ENCODE measurements at regions not wholly inside any gene's neighbourhood (a gene's known extent, or its start where the extent isn't known, plus 50 kb on each side); places are given as distances from the start of the nearest gene placed in this dataset.

DNA sequence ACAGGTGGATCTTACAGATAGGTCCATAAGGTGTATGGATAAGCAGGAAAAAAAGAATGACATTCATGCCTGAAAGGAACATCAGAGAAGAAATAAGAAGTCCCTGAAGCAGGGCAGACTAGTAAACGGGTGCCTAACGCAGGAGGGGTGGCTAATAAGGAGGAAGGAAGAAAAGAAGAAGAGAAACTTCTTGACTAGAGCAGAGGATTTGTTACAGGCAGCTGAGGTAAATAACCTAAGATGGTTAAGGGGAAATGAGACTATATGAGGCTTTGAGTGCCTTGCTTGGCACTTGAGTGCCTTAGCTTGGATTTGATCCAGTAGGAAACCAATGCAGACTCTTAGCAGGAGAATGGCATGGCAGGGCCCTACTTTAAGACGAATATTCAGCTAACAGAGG is 313.5 kb upstream of the PDE4D start:
- 0% methylated on average over 2 of the region's 3 CpGs for WGBS (ENCODE audit: insufficient coverage)
- Histone ChIP-seq H3K36me3 (replicated peaks in 1 of 2; ENCODE audit: control extremely low read depth in 1 of 2, control insufficient read depth in 1 of 2, extremely low read depth in 1 of 2, insufficient read depth in 2 of 2, low read length in 1 of 2) (no peaks in the 10 kb centered on the region), H3K79me2 (ENCODE audit: control insufficient read depth, insufficient read depth, low read length) (no peaks in the 10 kb centered on the region), H3K4me3 (ENCODE audit: control extremely low read depth in 1 of 5, extremely low read depth in 1 of 5, insufficient read depth in 1 of 5, low read depth in 2 of 5, low read length in 4 of 5) (no peak overlapping the region), H3K4me2 (replicated peaks; ENCODE audit: low read depth, low read length, poor library complexity, severe bottlenecking) (no peak overlapping the region), H2AFZ (ENCODE audit: insufficient read depth, low read depth, low read length, poor library complexity, severe bottlenecking) (no peak overlapping the region), H3K9me3 (ENCODE audit: control extremely low read depth in 1 of 3, control insufficient read depth in 2 of 3, insufficient read depth in 1 of 3, low read length in 2 of 3) (peaks cover 0 to 3% (median 0%) of the 10 kb centered on the region in 3 donors), H3K27ac (ENCODE audit: low read length in 2 of 2) (peak overlapping the region in 1 of 2 donors; percentile 12), H3K27me3 (replicated peaks in 1 of 4; ENCODE audit: control extremely low read depth in 1 of 4, control insufficient read depth in 3 of 4, insufficient read depth in 4 of 4, low read length in 3 of 4) (no peaks in the 10 kb centered on the region), H4K20me1 (ENCODE audit: control insufficient read depth, insufficient read depth, low read length, poor library complexity, severe bottlenecking) (no peaks in the 10 kb centered on the region), H3K4me1 (ENCODE audit: control insufficient read depth in 2 of 2, insufficient read depth in 2 of 2, low read length in 2 of 2) (peaks cover 14 to 25% of the 10 kb centered on the region in 2 donors), H3K9ac (ENCODE audit: low read length) (no peak overlapping the region)
- TF ChIP-seq, protein P1, sequence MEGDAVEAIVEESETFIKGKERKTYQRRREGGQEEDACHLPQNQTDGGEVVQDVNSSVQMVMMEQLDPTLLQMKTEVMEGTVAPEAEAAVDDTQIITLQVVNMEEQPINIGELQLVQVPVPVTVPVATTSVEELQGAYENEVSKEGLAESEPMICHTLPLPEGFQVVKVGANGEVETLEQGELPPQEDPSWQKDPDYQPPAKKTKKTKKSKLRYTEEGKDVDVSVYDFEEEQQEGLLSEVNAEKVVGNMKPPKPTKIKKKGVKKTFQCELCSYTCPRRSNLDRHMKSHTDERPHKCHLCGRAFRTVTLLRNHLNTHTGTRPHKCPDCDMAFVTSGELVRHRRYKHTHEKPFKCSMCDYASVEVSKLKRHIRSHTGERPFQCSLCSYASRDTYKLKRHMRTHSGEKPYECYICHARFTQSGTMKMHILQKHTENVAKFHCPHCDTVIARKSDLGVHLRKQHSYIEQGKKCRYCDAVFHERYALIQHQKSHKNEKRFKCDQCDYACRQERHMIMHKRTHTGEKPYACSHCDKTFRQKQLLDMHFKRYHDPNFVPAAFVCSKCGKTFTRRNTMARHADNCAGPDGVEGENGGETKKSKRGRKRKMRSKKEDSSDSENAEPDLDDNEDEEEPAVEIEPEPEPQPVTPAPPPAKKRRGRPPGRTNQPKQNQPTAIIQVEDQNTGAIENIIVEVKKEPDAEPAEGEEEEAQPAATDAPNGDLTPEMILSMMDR (IDR thresholded peaks at IDR 0.05), result no peak
- no peak for TF ChIP-seq EZH2 (IDR thresholded peaks at IDR 0.05; ENCODE audit: borderline replicate concordance, insufficient read depth, low read depth, low read length, poor library complexity, severe bottlenecking)
- Mint-ChIP-seq H3K9me3 (ENCODE audit: insufficient read depth) (no peaks in the 10 kb centered on the region), H3K27me3 (no peaks in the 10 kb centered on the region), H3K27ac (peak overlapping the region; percentile 38), H3K4me1 (peaks cover 27% of the 10 kb centered on the region), H3K4me3 (no peak overlapping the region)
- intact Hi-C loops (cut with micrococcal nuclease), result no loop called here
- ATAC-seq (ENCODE audit: low read depth) (peak; percentile 95), DNase-seq (peak; percentile 75)
- CTCF ChIA-PET, result no interaction called here
- POLR2A ChIA-PET, result no interaction called here

GRCh38 chr5:60206234-60206633 is 312.7 kb upstream of the PDE4D start:
- ChIA-PET POLR2A (no interaction called here), CTCF (no interaction called here)
- WGBS (ENCODE audit: insufficient coverage), result no CpG with 5 or more reads among the region's 1 CpG
- H3K27ac Mint-ChIP-seq, result no peak overlapping the region
- Histone ChIP-seq H2AFZ (ENCODE audit: insufficient read depth, low read depth, low read length, poor library complexity, severe bottlenecking) (no peak overlapping the region), H3K27me3 (replicated peaks in 1 of 4; ENCODE audit: control extremely low read depth in 1 of 4, control insufficient read depth in 3 of 4, insufficient read depth in 4 of 4, low read length in 3 of 4) (no peaks in the 10 kb centered on the region), H3K79me2 (ENCODE audit: control insufficient read depth, insufficient read depth, low read length) (no peaks in the 10 kb centered on the region), H3K4me1 (ENCODE audit: control insufficient read depth in 2 of 2, insufficient read depth in 2 of 2, low read length in 2 of 2) (peaks cover 14 to 25% of the 10 kb centered on the region in 2 donors), H3K9ac (ENCODE audit: low read length) (no peak overlapping the region), H3K9me3 (ENCODE audit: control extremely low read depth in 1 of 3, control insufficient read depth in 2 of 3, insufficient read depth in 1 of 3, low read length in 2 of 3) (peaks cover 0 to 3% (median 0%) of the 10 kb centered on the region in 3 donors), H4K20me1 (ENCODE audit: control insufficient read depth, insufficient read depth, low read length, poor library complexity, severe bottlenecking) (no peaks in the 10 kb centered on the region), H3K27ac (ENCODE audit: low read length in 2 of 2) (no peak overlapping the region), H3K4me3 (ENCODE audit: control extremely low read depth in 1 of 5, extremely low read depth in 1 of 5, insufficient read depth in 1 of 5, low read depth in 2 of 5, low read length in 4 of 5) (no peak overlapping the region), H3K4me2 (replicated peaks; ENCODE audit: low read depth, low read length, poor library complexity, severe bottlenecking) (no peak overlapping the region), H3K36me3 (replicated peaks in 1 of 2; ENCODE audit: control extremely low read depth in 1 of 2, control insufficient read depth in 1 of 2, extremely low read depth in 1 of 2, insufficient read depth in 2 of 2, low read length in 1 of 2) (no peaks in the 10 kb centered on the region)
- H3K4me1 Mint-ChIP-seq, result peaks cover 27% of the 10 kb centered on the region
- no peak for ATAC-seq (ENCODE audit: low read depth)
- DNase-seq, result no peak
- H3K27me3 Mint-ChIP-seq, result no peaks in the 10 kb centered on the region
- H3K4me3 Mint-ChIP-seq, result no peak overlapping the region
- intact Hi-C loops (cut with micrococcal nuclease), result no loop called here
- H3K9me3 Mint-ChIP-seq (ENCODE audit: insufficient read depth), result no peaks in the 10 kb centered on the region
- TF ChIP-seq, protein P1 (IDR thresholded peaks at IDR 0.05), result no peak
- TF ChIP-seq EZH2 (IDR thresholded peaks at IDR 0.05; ENCODE audit: borderline replicate concordance, insufficient read depth, low read depth, low read length, poor library complexity, severe bottlenecking), result no peak
